HG03097 (cell line): ENCODE measurements at regions not wholly inside any gene's neighbourhood (a gene's known extent, or its start where the extent isn't known, plus 50 kb on each side); places are given as distances from the start of the nearest gene placed in this dataset.
"Not testable (repeated sequence)": the region's sequence is repeated elsewhere in the genome, so short reads cannot be mapped to it uniquely, and the experiment has no call there.

ENCODE experiments used
- ATAC-seq: cut with Tn5 transposase; IDR thresholded peaks from one replicate; pipeline ENCODE4 v1.9.1; 2021; ENCODE audit not compliant: unreplicated experiment, low FRiP score

- no peak for ATAC-seq
These were observed 50.6 kb upstream of the C1QTNF9B start for GRCh38 chr13:23947893-23948292.

- no peak for ATAC-seq
These were observed 51.9 kb upstream of the C1QTNF9B start for GRCh38 chr13:23949200-23949599.

GRCh38 chr13:23949736-23950135, 52.4 kb upstream of the C1QTNF9B start:
- ATAC-seq, result no peak

GRCh38 chr13:23950736-23951510, 53.6 kb upstream of the C1QTNF9B start:
- ATAC-seq, result no peak

- ATAC-seq, result no peak
These were observed 55.5 kb upstream of the C1QTNF9B start for GRCh38 chr13:23952796-23953195.

- ATAC-seq, result no peak
These were observed 56.7 kb upstream of the C1QTNF9B start for GRCh38 chr13:23953860-23954512.

- ATAC-seq, result no peak
These were observed 57.8 kb upstream of the C1QTNF9B start for GRCh38 chr13:23955064-23955463.

- ATAC-seq, result no peak
These were observed 58.8 kb upstream of the C1QTNF9B start for GRCh38 chr13:23956106-23956505.

- ATAC-seq, result no peak
These were observed 60.7 kb upstream of the C1QTNF9B start for GRCh38 chr13:23957981-23958380.

GRCh38 chr13:23959231-23959862, 62.0 kb upstream of the C1QTNF9B start:
- no peak for ATAC-seq

GRCh38 chr13:23960566-23961156, 63.4 kb upstream of the C1QTNF9B start:
- ATAC-seq, result no peak

- ATAC-seq, result no peak
These were observed 66.1 kb upstream of the C1QTNF9B start for GRCh38 chr13:23963184-23963931.

GRCh38 chr13:23963947-23964346, 66.6 kb upstream of the C1QTNF9B start:
- ATAC-seq, result no peak

GRCh38 chr13:23965346-23965745, 68.0 kb upstream of the C1QTNF9B start:
- no peak for ATAC-seq

GRCh38 chr13:23966221-23966690, 69.0 kb upstream of the C1QTNF9B start:
- ATAC-seq, result no peak

- ATAC-seq, result peak; percentile 44
These were observed 69.7 kb upstream of the C1QTNF9B start for GRCh38 chr13:23966691-23967615.

GRCh38 chr13:23967792-23968191, 70.5 kb upstream of the C1QTNF9B start:
- not testable (repeated sequence) for ATAC-seq

- ATAC-seq, result no peak
These were observed 72.3 kb upstream of the C1QTNF9B start for GRCh38 chr13:23969647-23970046.

- no peak for ATAC-seq
These were observed 82.3 kb upstream of the C1QTNF9B start for GRCh38 chr13:23979361-23980159.
